ENCODE measurements at regions not wholly inside any gene's neighbourhood (a gene's known extent, or its start where the extent isn't known, plus 50 kb on each side); places are given as distances from the start of the nearest gene placed in this dataset.

DNA sequence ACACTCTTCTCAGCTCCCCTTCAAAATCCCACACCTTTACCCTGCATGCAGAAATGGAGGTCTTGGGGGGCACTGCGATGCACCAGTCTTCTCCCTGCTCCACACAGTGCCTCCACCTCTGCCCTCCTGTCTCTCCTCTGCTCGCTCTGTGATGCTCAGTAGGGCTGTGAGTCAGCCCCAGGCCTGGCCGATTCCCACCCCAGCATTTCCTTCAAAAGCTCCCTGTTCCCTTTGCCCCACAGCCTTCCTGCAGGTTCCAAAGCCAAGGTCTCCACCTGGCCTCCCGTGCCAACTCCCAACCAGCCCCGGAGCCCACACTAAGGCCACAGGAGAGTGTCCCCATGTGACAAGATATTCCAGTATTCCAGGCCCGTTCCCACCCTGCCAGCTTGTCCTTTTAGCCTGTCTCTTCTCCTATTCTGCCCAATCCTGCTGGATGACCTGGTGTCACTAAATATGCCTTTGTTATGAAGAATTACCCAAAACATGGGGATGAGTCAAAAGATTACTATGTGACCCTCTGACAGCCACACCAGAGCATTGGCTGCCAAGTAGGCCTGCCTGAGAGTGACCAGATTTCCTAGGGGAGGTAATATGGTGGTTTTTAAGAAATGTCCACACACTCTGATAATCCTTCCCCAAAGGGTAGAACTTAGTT is 118.9 kb upstream of the NXT1 start:
- no peak overlapping the region for H3K4me3 Mint-ChIP-seq
- no peak overlapping the region for H3K27ac Mint-ChIP-seq (ENCODE audit: low read depth)
- peaks cover 10% of the 10 kb centered on the region for H3K9me3 Mint-ChIP-seq
- H3K36me3 Mint-ChIP-seq (ENCODE audit: insufficient read depth), result no peaks in the 10 kb centered on the region
- ATAC-seq (replicated peaks; ENCODE audit: extremely low read depth, poor library complexity, severe bottlenecking) (no peak), DNase-seq (ENCODE audit: low spot score in 2 of 2) (no peak)
- H3K4me1 Mint-ChIP-seq, result no peaks in the 10 kb centered on the region
- peaks cover 11% of the 10 kb centered on the region for H3K27me3 Mint-ChIP-seq

DNA sequence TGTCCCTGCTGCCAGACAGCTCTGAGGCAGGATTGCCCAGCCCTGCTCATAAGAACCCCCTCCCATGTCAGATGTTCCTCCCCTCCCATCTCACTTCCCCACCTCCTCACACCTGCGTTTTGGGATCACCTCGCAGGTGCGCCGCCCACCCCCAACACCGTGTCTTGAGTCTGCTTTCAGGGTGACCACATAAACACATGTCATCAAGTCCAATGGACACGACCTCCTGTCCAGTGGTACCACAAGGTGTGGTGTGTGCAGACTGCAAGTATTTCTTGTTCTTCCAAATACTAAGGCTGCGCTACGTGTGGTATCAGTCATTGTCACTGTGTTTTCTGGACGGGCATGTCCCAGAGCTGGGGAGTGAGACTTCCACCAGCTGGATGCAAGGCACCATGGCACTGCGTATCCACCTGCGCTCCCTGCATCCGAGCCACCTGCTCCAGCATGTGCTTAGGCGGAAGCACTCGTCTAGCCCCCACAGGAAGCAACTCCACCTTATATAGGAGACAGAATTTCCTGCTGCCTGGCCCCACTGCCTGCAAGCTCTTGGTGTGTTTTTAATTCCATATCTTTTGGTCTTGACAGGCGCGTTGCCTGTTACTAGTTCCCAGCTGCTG is 119.7 kb upstream of the NXT1 start:
- ATAC-seq (replicated peaks; ENCODE audit: extremely low read depth, poor library complexity, severe bottlenecking), result no peak
- H3K9me3 Mint-ChIP-seq, result peaks cover 10% of the 10 kb centered on the region
- no peaks in the 10 kb centered on the region for H3K36me3 Mint-ChIP-seq (ENCODE audit: insufficient read depth)
- no peak overlapping the region for H3K27ac Mint-ChIP-seq (ENCODE audit: low read depth)
- no peak overlapping the region for H3K4me3 Mint-ChIP-seq
- no peaks in the 10 kb centered on the region for H3K4me1 Mint-ChIP-seq
- DNase-seq (ENCODE audit: low spot score in 2 of 2), result no peak
- H3K27me3 Mint-ChIP-seq, result peaks cover 19% of the 10 kb centered on the region

DNA sequence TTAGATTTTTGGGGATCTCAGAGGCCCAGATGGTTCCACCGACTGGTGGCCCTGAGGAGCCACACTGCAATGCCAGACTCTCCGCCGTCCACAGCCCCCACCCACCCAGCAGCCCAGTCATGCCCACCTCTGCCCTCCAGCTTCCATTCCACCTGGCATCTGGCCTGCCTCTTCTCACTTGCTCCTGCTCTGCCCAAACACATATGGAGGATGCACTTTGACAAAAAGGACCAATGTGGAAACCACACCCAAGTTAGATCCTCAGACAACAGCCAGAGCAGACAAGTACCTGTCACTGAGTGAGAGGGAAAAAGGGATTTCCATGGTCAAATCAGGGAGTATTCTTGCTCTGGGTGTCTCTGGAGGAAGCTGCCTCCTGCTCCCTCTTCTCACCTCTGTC is 120.6 kb upstream of the NXT1 start:
- no peak overlapping the region for H3K4me3 Mint-ChIP-seq
- ATAC-seq (replicated peaks; ENCODE audit: extremely low read depth, poor library complexity, severe bottlenecking) (no peak), DNase-seq (ENCODE audit: low spot score in 2 of 2) (no peak)
- no peaks in the 10 kb centered on the region for H3K4me1 Mint-ChIP-seq
- H3K27ac Mint-ChIP-seq (ENCODE audit: low read depth), result no peak overlapping the region
- peaks cover 25% of the 10 kb centered on the region for H3K27me3 Mint-ChIP-seq
- no peaks in the 10 kb centered on the region for H3K36me3 Mint-ChIP-seq (ENCODE audit: insufficient read depth)
- peaks cover 10% of the 10 kb centered on the region for H3K9me3 Mint-ChIP-seq

DNA sequence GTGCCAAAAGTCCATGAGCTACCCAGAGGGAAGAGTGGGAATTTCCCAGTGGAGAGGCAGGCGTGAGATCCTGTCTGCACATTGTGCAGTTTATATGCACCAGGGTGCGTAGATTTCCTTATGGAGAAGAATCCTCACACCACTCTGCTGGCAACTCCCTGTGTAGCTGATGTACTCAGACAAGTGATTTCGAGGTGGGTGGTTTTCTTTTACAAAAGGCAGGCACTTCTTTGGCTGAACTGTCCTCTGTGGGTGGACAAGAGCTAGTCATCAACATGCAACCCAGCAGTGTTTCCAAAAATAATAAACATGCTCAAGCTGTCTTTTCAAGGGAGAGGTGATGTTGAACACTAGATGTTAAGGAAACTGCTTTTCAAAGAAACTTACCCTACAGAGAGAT is 121.7 kb upstream of the NXT1 start:
- Mint-ChIP-seq H3K36me3 (ENCODE audit: insufficient read depth) (no peaks in the 10 kb centered on the region), H3K4me3 (no peak overlapping the region), H3K27ac (ENCODE audit: low read depth) (no peak overlapping the region), H3K27me3 (peaks cover 25% of the 10 kb centered on the region), H3K4me1 (no peaks in the 10 kb centered on the region), H3K9me3 (peaks cover 10% of the 10 kb centered on the region)
- ATAC-seq (replicated peaks; ENCODE audit: extremely low read depth, poor library complexity, severe bottlenecking) (no peak), DNase-seq (ENCODE audit: low spot score in 2 of 2) (no peak)

DNA sequence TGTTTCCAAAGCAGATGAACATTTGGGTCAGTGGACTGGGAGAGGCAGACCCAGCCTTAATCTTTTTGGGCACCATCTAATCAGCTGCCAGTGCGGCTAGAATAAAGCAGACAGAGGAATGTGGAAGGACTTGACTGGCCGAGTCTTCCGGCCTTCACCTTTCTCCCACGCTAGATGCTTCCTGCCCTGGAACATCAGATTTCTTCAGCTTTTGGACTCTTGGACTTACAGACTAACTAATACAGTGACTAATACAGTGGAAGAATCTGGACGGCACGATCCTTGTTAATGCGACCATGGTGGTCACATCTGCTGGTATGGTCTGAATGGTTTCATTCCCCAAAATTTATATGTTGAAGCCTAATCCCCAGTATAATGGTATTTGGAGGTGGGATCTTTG is 122.6 kb upstream of the NXT1 start:
- ATAC-seq (replicated peaks; ENCODE audit: extremely low read depth, poor library complexity, severe bottlenecking) (no peak), DNase-seq (ENCODE audit: low spot score in 2 of 2) (no peak)
- Mint-ChIP-seq H3K9me3 (peaks cover 10% of the 10 kb centered on the region), H3K4me1 (no peaks in the 10 kb centered on the region), H3K4me3 (no peak overlapping the region), H3K36me3 (ENCODE audit: insufficient read depth) (no peaks in the 10 kb centered on the region), H3K27me3 (peaks cover 25% of the 10 kb centered on the region), H3K27ac (ENCODE audit: low read depth) (no peak overlapping the region)

DNA sequence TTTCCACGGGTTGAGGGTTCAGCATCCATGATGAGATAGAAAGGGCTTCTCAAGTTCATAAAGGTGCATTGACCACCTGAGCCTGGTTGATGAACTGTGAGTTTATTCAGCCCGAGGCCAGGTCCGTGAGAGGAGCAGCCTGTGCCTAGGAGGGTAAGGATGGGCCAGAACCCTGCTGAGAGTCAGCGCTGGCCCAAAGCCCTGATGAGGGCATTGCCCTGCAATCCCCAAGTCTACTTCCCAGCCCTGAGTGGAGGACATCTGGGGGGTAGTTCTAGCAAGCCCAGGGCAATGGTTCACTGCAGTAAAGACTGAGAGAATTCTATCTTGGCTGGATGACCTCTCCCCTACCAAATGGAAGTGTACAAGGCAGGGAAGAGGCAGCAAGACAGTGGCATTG is 123.3 kb upstream of the NXT1 start:
- DNase-seq (ENCODE audit: low spot score in 2 of 2) (no peak), ATAC-seq (replicated peaks; ENCODE audit: extremely low read depth, poor library complexity, severe bottlenecking) (no peak)
- Mint-ChIP-seq H3K4me3 (no peak overlapping the region), H3K9me3 (peaks cover 10% of the 10 kb centered on the region), H3K27me3 (peaks cover 25% of the 10 kb centered on the region), H3K4me1 (no peaks in the 10 kb centered on the region), H3K36me3 (ENCODE audit: insufficient read depth) (no peaks in the 10 kb centered on the region), H3K27ac (ENCODE audit: low read depth) (no peak overlapping the region)

DNA sequence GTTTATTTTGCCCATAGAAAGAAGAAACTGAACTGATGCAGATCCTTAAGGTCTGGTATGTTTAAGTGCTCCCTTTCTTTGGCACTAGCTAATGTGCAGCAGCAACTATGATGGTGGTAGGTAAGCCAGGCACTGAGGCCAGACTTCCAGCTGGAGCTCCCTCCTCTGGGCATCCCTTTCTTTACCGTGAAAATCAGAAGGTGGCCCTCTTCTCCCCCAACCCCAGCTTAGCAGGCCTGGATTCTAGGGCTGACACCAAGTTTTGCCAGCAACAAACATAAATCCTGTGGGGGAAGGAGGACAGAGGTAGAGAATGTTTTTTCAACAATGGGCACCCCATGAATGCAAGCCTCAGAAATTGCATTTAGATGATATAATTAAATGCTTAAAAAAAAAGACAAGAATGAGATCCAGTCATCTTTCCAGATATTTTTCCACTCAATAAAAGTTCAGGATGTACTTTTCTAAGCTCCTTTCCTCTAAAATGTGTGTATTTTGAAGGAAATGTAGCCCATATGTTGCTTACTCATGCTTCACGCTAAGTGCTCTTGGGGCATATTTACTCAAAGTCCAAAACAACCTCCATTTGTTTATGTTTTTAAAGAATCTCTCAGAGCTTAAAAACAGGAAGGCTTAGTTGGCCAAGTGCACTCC is 123.9 kb upstream of the NXT1 start:
- H3K27me3 Mint-ChIP-seq, result peaks cover 21% of the 10 kb centered on the region
- DNase-seq (ENCODE audit: low spot score in 2 of 2) (no peak), ATAC-seq (replicated peaks; ENCODE audit: extremely low read depth, poor library complexity, severe bottlenecking) (no peak)
- H3K4me3 Mint-ChIP-seq, result no peak overlapping the region
- no peak overlapping the region for H3K27ac Mint-ChIP-seq (ENCODE audit: low read depth)
- H3K36me3 Mint-ChIP-seq (ENCODE audit: insufficient read depth), result no peaks in the 10 kb centered on the region
- H3K9me3 Mint-ChIP-seq, result peaks cover 12% of the 10 kb centered on the region
- H3K4me1 Mint-ChIP-seq, result no peaks in the 10 kb centered on the region

DNA sequence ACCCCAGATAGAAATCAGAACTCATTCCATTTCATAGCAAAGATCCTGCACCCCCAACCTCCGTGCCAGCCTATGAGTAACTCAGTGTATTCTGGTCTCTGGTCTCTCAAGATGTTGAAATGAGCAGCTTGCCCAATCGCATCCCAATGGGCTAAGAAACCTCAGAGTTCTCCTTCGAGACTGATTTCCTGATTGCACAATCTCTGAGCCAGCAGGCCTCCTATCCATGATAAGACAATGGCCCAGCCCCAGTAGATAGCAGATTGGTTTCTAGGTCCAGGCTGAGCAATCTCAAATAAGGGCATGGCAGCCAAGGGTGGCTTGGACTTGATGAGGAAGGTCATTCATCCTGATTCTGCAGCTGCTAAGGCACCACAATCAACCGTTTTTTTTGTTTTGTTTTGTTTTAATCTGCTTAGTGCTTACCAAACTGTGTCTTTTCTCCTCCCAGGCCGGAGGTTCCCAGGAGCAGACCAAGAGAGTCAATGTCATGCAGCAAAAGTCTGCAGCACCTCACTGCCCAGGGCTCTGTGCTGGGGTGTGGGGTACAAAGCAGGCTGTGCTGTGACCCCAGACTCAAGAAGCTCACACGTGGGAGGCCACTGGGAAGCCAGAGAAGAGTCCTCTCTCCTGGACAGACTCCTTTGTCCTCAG is 125.1 kb upstream of the NXT1 start:
- Mint-ChIP-seq H3K27ac (ENCODE audit: low read depth) (no peak overlapping the region), H3K9me3 (peaks cover 12% of the 10 kb centered on the region), H3K4me1 (no peaks in the 10 kb centered on the region), H3K4me3 (no peak overlapping the region), H3K36me3 (ENCODE audit: insufficient read depth) (no peaks in the 10 kb centered on the region), H3K27me3 (peaks cover 21% of the 10 kb centered on the region)
- DNase-seq (ENCODE audit: low spot score in 2 of 2), result no peak
- ATAC-seq (replicated peaks; ENCODE audit: extremely low read depth, poor library complexity, severe bottlenecking), result no peak

DNA sequence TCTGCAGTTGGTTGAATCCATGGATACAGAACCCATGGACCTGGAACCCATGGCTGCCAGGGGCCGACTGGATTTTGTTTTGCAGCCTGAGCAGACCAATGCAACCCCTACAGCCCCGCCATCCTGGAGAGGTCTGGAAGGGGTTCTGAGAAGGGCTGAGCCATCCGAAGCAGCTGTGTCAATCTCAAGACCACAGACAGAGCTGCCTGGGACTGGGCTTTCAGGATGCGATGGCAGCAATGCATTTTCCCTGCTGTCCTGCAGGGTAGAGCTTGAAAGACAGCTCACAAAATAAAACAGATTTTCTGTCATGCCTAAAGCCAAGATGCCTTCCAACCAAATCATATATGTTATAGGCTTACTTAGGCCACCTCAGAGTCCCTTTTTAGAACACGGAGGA is 125.8 kb upstream of the NXT1 start:
- DNase-seq (ENCODE audit: low spot score in 2 of 2), result no peak
- peaks cover 17% of the 10 kb centered on the region for H3K9me3 Mint-ChIP-seq

DNA sequence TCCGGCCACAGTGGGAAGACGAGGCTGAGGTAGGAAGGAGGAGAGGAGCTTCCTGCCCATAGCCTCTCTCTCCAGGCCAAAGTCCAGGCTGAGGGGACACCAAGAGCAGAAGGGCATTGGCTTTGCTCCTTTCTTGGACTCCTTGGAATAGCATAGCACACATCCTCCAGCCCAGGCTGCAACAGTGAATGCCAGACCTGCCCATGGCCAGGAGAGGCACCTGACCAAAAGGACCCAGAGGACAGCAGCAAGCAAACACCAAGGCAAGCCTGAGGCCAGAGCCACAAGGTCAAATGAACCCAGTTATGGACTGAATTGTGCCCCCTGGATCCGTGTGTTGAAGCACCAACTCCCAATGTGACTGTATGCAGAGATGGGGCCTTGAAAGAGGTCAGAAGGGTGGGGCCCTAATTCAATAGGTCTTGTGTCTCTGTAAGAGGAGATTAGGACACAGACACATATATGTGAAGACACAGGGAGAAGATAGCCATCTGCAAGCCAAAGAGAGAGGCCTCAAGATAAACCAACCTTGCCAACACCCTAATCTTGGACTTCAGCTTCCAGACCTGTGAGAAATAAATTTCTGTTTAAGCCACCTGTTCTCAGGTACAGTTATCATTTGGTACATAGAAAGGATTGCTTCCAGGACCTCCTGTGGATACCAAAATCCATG is 126.5 kb upstream of the NXT1 start:
- Mint-ChIP-seq H3K36me3 (ENCODE audit: insufficient read depth) (no peaks in the 10 kb centered on the region), H3K27ac (ENCODE audit: low read depth) (no peak overlapping the region), H3K4me1 (no peaks in the 10 kb centered on the region), H3K4me3 (no peak overlapping the region), H3K27me3 (peaks cover 27% of the 10 kb centered on the region), H3K9me3 (peaks cover 18% of the 10 kb centered on the region)
- no peak for ATAC-seq (replicated peaks; ENCODE audit: extremely low read depth, poor library complexity, severe bottlenecking)
- no peak for DNase-seq (ENCODE audit: low spot score in 2 of 2)

More for the DNA sequence above, 125.8 kb upstream of the NXT1 start:
- Mint-ChIP-seq H3K4me1 (no peaks in the 10 kb centered on the region), H3K27ac (ENCODE audit: low read depth) (no peak overlapping the region), H3K36me3 (ENCODE audit: insufficient read depth) (no peaks in the 10 kb centered on the region), H3K4me3 (no peak overlapping the region), H3K27me3 (peaks cover 27% of the 10 kb centered on the region)
- ATAC-seq (replicated peaks; ENCODE audit: extremely low read depth, poor library complexity, severe bottlenecking), result no peak

DNA sequence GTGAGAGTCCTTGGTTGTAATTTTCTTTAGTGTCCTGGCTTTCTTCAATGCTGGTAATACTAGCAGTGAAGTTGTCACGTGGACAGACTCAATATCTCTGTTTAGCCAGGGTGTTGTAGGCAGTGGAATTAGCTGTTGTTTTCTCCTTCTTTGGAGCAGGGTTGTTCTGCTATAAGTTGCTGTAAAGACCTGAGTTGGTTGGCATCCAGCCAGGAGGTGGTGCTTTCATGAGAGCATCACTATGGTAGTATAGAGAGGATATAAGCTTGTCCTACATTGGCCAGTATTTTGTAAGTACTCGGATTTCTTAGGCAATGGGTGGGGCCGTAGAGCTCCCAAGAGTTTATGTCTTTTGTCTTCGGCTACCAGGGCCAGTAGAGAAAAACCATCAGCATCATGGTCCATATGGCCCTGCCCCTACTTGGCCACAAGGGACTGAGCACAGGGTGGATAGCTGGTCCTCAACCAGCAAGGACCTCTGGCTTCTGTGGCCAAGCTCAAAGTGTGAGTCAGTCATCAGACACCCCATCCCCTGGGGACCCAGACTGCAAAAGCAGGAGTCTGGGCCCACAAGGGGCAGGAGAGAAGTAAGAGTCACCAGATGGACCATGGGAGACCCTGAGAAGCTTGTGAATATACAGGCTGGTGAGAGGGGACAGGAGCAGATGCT is 127.9 kb upstream of the NXT1 start:
- ATAC-seq (replicated peaks; ENCODE audit: extremely low read depth, poor library complexity, severe bottlenecking) (no peak), DNase-seq (ENCODE audit: low spot score in 2 of 2) (no peak)
- Mint-ChIP-seq H3K9me3 (peaks cover 18% of the 10 kb centered on the region), H3K4me1 (no peaks in the 10 kb centered on the region), H3K36me3 (ENCODE audit: insufficient read depth) (no peaks in the 10 kb centered on the region), H3K27me3 (peaks cover 27% of the 10 kb centered on the region), H3K27ac (ENCODE audit: low read depth) (no peak overlapping the region), H3K4me3 (no peak overlapping the region)

DNA sequence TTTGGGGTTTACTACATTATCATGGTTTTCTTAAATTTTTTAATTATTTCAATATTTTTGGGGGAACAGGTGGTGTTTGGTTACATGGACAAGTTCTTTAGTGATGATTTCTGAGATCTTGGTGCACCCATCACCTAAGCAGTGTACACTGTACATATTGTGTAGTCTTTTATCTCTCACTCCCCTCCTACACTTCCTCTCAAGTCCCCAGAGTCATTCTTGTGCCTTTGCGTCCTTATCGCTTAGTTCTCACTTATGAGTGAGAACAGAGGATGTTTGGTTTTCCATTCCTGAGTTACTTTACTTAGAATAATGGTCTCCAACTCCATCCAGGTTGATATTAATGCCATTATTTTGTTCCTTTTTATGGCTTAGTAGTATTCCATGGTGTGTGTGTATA is 130.9 kb upstream of the CD93 start:
- H3K36me3 Mint-ChIP-seq (ENCODE audit: insufficient read depth), result no peaks in the 10 kb centered on the region
- ATAC-seq (replicated peaks; ENCODE audit: extremely low read depth, poor library complexity, severe bottlenecking) (no peak), DNase-seq (ENCODE audit: low spot score in 2 of 2) (no peak)
- no peak overlapping the region for H3K4me3 Mint-ChIP-seq
- H3K9me3 Mint-ChIP-seq, result peaks cover 15% of the 10 kb centered on the region
- H3K27me3 Mint-ChIP-seq, result peaks cover 14% of the 10 kb centered on the region
- no peaks in the 10 kb centered on the region for H3K4me1 Mint-ChIP-seq
- no peak overlapping the region for H3K27ac Mint-ChIP-seq (ENCODE audit: low read depth)
